H1 (cell line): ENCODE measurements at regions not wholly inside any gene's neighbourhood (a gene's known extent, or its start where the extent isn't known, plus 50 kb on each side); places are given as distances from the start of the nearest gene placed in this dataset.

Source experiments
- CBX8 ChIP-seq: fragments of 300-800, 300-1000 bp; sonication (generic); IDR thresholded peaks from 2 replicates; pipeline ENCODE4 v1.7.1; 2016; ENCODE audit warnings: low read depth, low read length, borderline replicate concordance
- HDAC2 ChIP-seq, 2 experiments: fragments of 300-600 bp in 1 of 2; sonication (generic) in 1 of 2; IDR thresholded peaks; 2 replicates each; pipeline ENCODE4 v1.6.1; 2011 to 2012; ENCODE audit warnings: low read depth in 2 of 2, low read length in 2 of 2, mild to moderate bottlenecking in 2 of 2, moderate library complexity in 2 of 2, borderline replicate concordance in 1 of 2, inconsistent platforms in 1 of 2
- KDM5A ChIP-seq: fragments of 200-600 bp; IDR thresholded peaks from 2 replicates; pipeline ENCODE4 v1.7.1; 2012; ENCODE audit warnings: mild to moderate bottlenecking, low read length, inconsistent platforms, mixed read lengths
- SRF ChIP-seq: IDR thresholded peaks from 2 replicates; pipeline ENCODE4 v1.6.1; 2011; ENCODE audit warnings: mild to moderate bottlenecking, low read depth, low read length, moderate library complexity
- TEAD4 ChIP-seq: IDR thresholded peaks from 2 replicates; pipeline ENCODE4 v1.6.1; 2012; ENCODE audit warnings: low read depth, low read length, inconsistent platforms, mixed read lengths
- YY1 ChIP-seq: IDR thresholded peaks from 2 replicates; pipeline ENCODE4 v1.6.1; 2011; ENCODE audit warnings: low read depth, mild to moderate bottlenecking, low read length

GRCh38 chr12:119936705-119937311, 52.2 kb upstream of the BICDL1 start (continued):
- no peak for TF ChIP-seq YY1
- TF ChIP-seq KDM5A: no peak
- no peak for TF ChIP-seq TEAD4
- TF ChIP-seq SRF: no peak
- no peak for TF ChIP-seq CBX8
- no peak for TF ChIP-seq HDAC2 (IDR thresholded peaks at IDR 0.05; ENCODE audit: borderline replicate concordance in 1 of 2, low read depth in 2 of 2, low read length in 2 of 2)
